Thyroid gland (tissue), 4 donors: ENCODE measurements at regions not wholly inside any gene's neighbourhood (a gene's known extent, or its start where the extent isn't known, plus 50 kb on each side); places are given as distances from the start of the nearest gene placed in this dataset.

ENCODE experiments used
- CTCF ChIP-seq, 6 experiments: fragments of 200-600 bp in 3 of 6; fragments of 450-650 bp in 3 of 6; sonication (generic) in 3 of 6; IDR thresholded peaks; one replicate each; pipeline ENCODE4 v1.5.1; 2016 to 2019; ENCODE audit warnings: antibody characterized with exemption in 6 of 6, mild to moderate bottlenecking in 2 of 6, inconsistent platforms in 1 of 6, moderate library complexity in 1 of 6
- POLR2A ChIP-seq, 2 donors: fragments of 450-650 bp; IDR thresholded peaks; one replicate each; pipeline ENCODE4 v1.6.1; 2017; ENCODE audit warnings: antibody characterized with exemption in 2 of 2, mild to moderate bottlenecking in 2 of 2, moderate library complexity in 1 of 2

- TF ChIP-seq POLR2A (IDR thresholded peaks at IDR 0.05) = no peak
- no peak for TF ChIP-seq CTCF (IDR thresholded peaks at IDR 0.05)
Observed at GRCh38 chr22:47332246-47332980, 570.0 kb downstream of the TBC1D22A start.
